ENCODE measurements at regions not wholly inside any gene's neighbourhood (a gene's known extent, or its start where the extent isn't known, plus 50 kb on each side); places are given as distances from the start of the nearest gene placed in this dataset.

DNA sequence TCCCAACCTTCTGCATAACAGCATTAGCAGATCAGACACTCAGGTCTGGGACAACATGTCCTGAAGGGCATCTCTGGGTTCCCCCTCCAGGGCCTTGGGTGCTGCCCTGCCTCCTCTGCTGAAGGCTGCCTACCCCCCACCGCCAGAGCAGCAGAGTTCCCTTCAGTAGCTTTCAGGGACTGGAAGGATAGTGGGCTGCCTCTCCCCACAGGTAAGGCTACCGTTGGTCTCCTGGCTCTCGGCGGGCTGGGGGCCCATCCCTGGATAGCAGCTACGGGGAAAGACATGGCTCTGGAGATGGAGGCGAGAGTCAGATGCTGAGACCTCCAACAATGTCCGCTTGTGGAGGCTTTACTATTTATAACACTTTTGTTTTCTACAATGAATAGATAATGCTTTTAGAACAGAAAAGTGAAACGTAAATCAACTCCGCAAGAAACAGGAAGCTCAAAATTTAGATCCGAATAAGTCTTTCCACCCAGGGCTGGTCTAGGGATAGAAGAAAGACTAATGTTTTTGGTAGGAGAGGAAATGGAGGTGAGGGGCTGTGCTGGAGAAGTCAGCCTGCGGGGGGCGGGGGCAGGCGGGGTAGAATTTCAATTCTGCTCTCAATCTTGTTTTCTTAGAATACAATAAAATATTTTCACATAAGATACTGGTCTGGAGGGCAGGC is 58.4 kb downstream of the ARL4C start:
- no peak for DNase-seq (ENCODE audit: low read depth)

DNA sequence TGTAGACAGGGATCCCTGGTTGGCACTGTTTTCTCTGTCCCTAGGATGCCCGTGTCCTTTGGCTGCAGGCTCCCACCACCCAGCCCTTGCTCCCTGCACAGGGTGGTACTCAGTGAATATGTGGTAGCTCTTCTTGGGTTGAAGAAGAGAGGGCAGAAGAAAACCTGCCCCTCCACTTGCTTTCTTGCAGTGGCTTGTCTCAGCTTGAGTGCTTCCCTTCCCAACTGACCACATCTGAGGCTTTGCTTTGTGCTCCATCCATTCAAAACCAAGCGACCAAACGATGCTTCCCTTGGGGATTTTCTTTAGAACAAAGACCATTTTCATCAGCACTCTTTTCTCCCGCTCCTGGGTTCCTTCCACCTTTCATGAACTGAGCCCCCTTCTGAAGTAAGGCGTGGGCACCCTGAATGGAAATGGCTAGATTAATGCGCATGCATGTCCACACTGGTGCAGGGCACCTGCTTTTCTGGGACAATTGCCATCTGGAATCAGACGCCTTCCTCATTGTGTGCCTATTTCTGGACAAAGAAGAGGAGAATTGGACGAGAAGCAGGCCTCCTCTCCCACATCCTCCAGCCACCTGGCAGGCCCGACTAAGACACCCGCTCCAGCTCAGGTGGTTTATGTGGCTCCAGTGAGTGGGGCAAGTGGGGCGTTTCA is 59.1 kb downstream of the ARL4C start:
- DNase-seq (ENCODE audit: low read depth) = no peak

DNA sequence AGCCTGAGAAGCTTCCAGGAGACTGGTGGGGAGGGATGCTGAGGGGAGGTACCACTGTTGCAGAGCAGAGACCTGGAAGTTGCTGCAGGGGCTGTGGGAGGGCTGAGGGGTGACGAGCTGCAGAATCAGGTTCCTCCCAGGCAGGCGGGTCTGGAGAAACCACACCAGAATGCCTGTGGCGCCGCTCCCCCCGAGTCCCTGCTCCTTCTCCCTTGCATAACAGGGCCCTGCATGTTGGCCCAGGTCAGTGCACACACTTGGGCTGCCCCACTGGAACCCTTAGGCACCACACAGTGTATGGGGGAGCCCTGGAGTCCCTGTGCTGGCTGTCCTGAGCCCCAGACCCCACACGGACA is 60.4 kb downstream of the ARL4C start:
- no peak for DNase-seq (ENCODE audit: low read depth)

GRCh38 chr2:234435836-234436481 is 60.9 kb downstream of the ARL4C start:
- no peak for DNase-seq (ENCODE audit: low read depth)

DNA sequence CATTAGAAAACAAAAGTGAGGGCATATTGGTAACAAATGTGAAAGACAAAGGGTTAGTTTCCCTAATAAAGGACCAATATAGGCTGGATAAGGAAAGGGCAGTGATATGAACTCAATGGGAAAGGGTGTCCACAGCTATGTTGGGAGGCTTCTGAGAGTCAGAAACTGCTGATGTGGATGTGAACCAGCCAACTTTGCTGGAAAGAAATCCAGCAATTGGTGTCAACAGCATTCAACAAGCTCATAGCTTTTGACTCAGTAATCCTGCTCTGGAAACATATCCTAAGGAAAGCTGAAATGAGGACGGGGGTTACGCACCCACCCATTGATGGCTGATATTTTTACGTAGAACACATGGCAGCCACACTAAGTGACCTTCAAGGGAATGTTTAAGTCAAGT is 63.7 kb downstream of the ARL4C start:
- no peak for DNase-seq (ENCODE audit: low read depth)

- DNase-seq (ENCODE audit: low read depth) = no peak
Measured at GRCh38 chr2:234430871-234431270, 66.0 kb downstream of the ARL4C start.

GRCh38 chr2:234429265-234429664 is 67.6 kb downstream of the ARL4C start:
- DNase-seq (ENCODE audit: low read depth) = no peak

DNA sequence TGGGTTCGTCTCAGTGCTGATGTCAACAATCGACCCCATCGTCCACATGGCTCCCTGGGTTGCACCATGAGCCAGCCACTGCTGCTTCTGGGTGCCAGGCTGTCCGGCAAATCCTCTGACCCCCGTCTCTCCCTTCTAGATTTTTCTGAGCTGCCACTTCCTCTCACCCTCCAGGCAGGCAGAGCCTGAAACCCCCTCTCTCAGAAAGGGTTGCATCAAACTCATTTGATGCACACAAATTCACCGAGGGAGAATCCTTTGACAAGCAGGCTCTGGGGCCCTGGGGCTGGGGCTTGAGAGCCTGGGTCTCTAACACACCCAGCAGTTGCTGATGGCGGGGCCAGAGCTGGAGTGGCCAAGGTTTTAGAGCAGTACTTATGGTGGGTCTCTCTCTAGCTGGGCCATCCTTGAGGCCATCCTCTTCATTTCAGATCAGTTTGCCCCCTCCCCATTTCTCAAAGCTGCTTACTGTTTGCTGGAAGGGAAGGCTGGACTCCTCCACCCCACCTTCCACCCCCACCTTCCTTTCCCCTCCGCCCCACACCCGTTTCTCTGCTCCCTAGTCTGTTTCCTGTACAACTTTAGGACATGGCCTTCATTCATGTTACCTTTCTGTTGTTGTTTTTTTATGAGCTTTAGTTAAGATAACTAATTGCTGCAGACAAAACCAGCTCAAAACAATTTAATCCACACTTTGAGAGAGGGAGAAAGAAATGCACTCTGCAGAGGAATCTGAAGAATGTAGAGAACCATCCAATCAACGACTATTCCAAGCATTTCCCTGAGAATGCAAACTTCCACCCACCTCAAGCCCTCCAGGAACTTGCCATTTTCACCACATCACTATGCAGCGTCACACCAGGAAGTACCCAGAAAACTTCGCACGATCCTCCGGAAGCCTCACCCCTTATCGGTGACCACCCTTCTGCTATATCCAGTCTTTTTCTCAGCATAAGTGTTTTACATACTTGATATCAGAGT is 69.5 kb downstream of the ARL4C start:
- DNase-seq (ENCODE audit: low read depth) = peak; percentile 93

DNA sequence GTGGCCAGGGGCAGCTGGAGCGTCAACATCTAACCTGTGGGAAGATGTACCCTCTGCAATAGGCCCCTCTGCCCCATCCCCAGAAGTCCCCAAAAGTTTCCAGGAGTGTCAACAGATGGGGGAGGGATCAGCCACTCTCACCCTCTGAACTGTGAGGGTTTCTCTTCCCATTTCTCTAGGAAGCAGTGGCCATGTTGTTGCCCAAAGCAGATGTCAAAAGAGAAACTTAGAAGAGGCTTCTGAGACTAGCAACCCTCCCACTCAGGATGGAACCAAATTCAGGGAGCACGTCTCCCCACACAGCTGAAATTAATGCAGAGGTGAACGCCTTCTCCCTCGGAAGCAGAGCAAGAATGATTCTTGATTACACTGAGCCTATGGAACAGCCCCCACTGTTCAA is 70.3 kb downstream of the ARL4C start:
- no peak for DNase-seq (ENCODE audit: low read depth)

- no peak for DNase-seq (ENCODE audit: low read depth)
Measured at GRCh38 chr2:234425639-234426603, 71.0 kb downstream of the ARL4C start.

- no peak for DNase-seq (ENCODE audit: low read depth)
Measured at GRCh38 chr2:234423884-234424283, 73.0 kb downstream of the ARL4C start.

DNA sequence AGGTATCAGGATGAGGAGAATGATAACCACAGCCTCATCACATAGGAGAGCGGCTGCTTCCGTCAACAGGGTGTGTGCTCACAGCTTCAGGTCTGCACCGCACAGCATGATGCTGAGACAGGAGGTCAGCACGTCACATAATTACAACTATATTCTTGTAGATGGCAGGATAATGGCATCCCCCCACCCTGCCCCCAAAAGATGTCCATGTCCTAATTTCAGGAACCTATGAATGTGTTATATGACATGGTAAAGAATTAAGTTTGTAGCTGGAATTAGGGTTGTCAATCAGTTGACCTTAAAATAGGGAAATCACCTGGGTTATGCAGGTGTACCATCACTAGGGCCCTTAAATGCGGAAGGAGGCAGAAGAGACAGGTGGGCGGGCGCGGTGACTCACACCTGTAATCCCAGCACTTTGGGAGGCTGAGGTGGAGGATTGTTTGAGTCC is 73.9 kb downstream of the ARL4C start:
- no peak for DNase-seq (ENCODE audit: low read depth)

DNA sequence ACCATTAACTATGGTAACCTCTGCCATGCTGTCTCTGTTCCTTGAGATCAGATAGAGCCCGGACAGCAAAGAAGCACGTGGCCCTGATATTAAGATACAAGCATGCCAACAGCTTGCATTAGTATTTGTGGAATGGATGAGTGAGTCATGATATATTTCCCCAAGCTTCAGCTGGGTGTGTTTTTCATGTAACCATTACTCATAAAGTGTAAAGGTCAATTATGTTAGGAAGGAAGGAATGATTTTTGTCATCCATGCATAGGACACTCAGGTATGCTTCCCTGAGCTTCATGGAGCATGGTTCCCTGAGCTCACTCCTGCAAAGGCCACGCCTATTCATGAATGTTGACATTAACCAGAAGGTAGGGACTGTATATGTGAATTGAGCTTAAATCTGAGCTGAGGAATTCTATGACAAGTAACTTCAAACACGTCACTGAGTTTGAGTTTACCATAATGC is 74.6 kb downstream of the ARL4C start:
- peak; percentile 94 for DNase-seq (ENCODE audit: low read depth)

GRCh38 chr2:234420408-234420807 is 76.5 kb downstream of the ARL4C start:
- no peak for DNase-seq (ENCODE audit: low read depth)

DNA sequence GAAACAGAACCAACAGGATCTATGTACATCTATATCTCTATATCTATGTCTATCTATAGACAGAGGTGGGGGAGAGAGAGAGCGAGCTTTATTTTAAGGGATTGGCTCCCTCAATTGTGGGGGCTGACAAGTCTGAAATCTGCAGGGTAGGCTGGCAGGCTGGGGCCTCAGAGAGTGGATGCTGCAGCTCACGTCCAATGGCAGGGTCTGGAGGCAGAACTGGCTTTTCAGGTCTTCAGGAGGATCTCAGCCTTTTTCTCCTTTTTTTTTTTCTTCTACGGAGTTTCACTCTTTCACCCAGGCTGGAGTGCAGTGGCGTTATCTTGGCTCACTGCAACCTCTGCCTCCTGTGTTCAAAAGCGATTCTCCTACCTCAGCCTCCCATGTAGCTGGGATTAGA is 77.2 kb downstream of the ARL4C start:
- DNase-seq (ENCODE audit: low read depth) = no peak

DNA sequence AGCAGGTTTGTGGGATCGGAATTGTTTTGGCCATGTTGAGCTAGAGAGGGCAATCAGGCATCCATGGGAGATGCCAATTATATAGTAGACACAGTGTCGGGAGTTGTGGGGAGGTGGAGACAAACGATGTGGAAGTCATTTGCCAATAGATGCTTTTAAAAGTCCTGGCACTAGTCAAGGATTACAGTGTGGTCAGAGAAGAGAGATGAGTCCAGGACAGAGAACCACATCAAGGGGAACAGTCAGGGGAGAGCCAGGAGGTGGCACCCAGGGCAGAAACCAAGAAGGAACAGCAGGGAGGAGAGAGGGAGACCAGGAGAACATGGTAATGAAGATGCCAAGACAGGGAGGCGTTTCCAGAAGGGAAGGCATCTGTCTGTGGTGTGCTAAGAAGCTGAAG is 81.2 kb downstream of the ARL4C start:
- DNase-seq (ENCODE audit: low read depth) = no peak

GRCh38 chr2:234414596-234414995 is 82.3 kb downstream of the ARL4C start:
- no peak for DNase-seq (ENCODE audit: low read depth)

GRCh38 chr2:234412726-234413125 is 84.2 kb downstream of the ARL4C start:
- DNase-seq (ENCODE audit: low read depth) = no peak

DNA sequence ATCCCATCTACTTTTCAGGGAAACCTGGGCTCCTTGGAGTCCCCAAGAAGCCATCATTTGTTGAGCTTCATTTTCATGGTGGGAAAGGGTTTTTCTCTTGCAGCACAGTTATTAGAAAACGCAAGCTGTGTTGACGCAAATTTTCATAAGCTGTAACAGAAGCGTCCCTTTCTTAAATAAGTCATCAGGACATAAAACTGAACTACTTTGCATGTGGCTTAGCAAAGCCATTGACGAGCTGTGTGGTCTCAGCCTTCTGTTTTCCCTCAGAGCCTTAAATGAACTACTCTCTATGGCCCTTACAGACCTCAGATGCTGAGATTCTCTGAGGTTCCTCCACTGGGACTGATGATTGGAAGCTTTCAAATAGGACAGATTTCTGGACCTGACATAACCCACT is 85.1 kb downstream of the ARL4C start:
- no peak for DNase-seq (ENCODE audit: low read depth)

GRCh38 chr2:234410526-234410925 is 86.4 kb downstream of the ARL4C start:
- DNase-seq (ENCODE audit: low read depth) = no peak

- DNase-seq (ENCODE audit: low read depth) = no peak
Measured at GRCh38 chr2:234409590-234409989, 87.3 kb downstream of the ARL4C start.

Measured in iris pigment epithelial cell (primary cell).